ENCODE measurements at regions not wholly inside any gene's neighbourhood (a gene's known extent, or its start where the extent isn't known, plus 50 kb on each side); places are given as distances from the start of the nearest gene placed in this dataset.

DNA sequence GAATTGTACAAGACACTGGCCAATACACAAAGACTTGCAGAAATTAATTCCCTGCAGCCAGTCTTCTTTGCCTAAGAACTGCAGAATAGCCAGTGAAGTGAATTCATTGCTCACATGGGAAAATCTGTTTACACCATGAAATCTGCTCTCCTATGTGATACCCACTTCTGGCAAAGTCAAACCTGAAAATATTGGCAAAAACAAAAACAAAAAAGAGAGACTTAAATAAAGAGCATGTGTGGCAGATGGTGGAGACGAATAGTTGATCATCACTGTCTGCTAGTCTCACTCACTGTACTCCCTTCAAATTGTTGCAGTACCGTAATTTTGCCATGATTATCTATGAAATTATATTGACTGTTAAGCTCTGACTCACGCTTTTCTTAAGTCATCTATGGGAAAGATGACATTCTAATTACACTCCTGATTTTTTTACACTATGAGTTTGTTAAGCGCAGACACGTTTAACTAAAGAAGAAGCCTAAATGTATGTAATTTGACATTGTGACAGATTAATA, 406.8 kb downstream of the PCDH7 start:
- ChIA-PET POLR2A (no interaction called here), CTCF (no interaction called here)
- H3K4me2 ChIP-seq: no peak overlapping the region
- FAIRE-seq (no peak), DNase-seq (ENCODE audit: low read depth in 1 of 2, low spot score in 1 of 2) (no peak), ATAC-seq (no peak)
- no peak overlapping the region for H3K4me3 ChIP-seq
- 51% methylated on average over 5 of the region's 5 CpGs for WGBS (ENCODE audit: missing lambda C conversion rate)
- no peaks in the 10 kb centered on the region for H3K4me1 ChIP-seq
- H3K9me3 ChIP-seq: no peaks in the 10 kb centered on the region
- no peak overlapping the region for H3K27ac ChIP-seq
- TF ChIP-seq, protein P1, sequence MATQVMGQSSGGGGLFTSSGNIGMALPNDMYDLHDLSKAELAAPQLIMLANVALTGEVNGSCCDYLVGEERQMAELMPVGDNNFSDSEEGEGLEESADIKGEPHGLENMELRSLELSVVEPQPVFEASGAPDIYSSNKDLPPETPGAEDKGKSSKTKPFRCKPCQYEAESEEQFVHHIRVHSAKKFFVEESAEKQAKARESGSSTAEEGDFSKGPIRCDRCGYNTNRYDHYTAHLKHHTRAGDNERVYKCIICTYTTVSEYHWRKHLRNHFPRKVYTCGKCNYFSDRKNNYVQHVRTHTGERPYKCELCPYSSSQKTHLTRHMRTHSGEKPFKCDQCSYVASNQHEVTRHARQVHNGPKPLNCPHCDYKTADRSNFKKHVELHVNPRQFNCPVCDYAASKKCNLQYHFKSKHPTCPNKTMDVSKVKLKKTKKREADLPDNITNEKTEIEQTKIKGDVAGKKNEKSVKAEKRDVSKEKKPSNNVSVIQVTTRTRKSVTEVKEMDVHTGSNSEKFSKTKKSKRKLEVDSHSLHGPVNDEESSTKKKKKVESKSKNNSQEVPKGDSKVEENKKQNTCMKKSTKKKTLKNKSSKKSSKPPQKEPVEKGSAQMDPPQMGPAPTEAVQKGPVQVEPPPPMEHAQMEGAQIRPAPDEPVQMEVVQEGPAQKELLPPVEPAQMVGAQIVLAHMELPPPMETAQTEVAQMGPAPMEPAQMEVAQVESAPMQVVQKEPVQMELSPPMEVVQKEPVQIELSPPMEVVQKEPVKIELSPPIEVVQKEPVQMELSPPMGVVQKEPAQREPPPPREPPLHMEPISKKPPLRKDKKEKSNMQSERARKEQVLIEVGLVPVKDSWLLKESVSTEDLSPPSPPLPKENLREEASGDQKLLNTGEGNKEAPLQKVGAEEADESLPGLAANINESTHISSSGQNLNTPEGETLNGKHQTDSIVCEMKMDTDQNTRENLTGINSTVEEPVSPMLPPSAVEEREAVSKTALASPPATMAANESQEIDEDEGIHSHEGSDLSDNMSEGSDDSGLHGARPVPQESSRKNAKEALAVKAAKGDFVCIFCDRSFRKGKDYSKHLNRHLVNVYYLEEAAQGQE (IDR thresholded peaks at IDR 0.05): no peak

DNA sequence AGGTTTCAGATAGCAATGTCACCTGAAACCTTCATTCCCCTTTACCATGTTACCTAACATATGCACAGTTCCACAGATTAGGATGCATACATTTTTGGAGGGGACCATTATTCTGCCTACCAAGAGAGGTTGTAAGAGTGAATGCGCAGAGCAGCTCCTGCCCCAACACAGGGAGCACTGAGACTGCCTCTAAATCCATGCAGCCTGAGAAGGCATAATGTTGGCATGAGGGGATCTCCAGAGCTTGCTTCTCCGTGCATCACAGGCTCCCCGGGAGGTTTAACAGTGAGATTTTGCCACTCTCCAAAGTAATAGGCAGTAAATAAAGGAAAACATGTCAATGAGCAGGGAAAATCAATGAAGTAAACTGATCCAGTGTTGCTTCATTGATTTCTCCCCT, 410.8 kb downstream of the PCDH7 start:
- Histone ChIP-seq H3K9me3 (no peaks in the 10 kb centered on the region), H3K4me1 (no peaks in the 10 kb centered on the region), H3K4me2 (no peak overlapping the region), H3K27ac (no peak overlapping the region), H3K4me3 (no peak overlapping the region)
- no peak for TF ChIP-seq POLR2AphosphoS2 (conservative IDR thresholded peaks at IDR 0.05; ENCODE audit: low read length)
- FAIRE-seq: no peak
- POLR2A ChIA-PET: no interaction called here
- DNase-seq (ENCODE audit: low read depth in 1 of 2, low spot score in 1 of 2): no peak
- WGBS (ENCODE audit: missing lambda C conversion rate): 6% methylated on average over 2 of the region's 3 CpGs
- ATAC-seq: no peak
- CTCF ChIA-PET: no interaction called here

DNA sequence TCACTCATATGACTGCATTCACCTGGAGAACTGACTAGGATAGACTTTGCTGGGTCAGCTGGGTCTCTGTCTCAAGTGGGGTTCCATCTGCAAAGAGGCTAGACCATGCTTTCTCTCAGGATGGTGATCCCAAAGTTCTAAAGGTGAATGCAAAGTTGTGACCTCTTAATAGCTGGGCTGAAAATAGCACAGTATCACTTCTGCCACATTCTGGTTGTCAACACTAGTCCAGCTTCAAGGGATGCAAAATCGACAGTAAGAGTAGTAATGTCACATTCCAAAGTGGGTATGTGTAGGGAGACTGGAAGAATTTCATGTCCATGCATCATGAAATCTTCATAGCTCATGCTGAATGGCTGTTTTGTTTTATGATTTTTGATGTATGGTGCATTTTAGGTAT, 414.6 kb downstream of the PCDH7 start:
- H3K27ac ChIP-seq: no peak overlapping the region
- ChIA-PET CTCF (no interaction called here), POLR2A (no interaction called here)
- no peak overlapping the region for H3K4me3 ChIP-seq
- no peak for DNase-seq (ENCODE audit: low read depth in 1 of 2, low spot score in 1 of 2)
- no peak overlapping the region for H3K4me2 ChIP-seq
- no peak for TF ChIP-seq BHLHE40 (IDR thresholded peaks at IDR 0.05; ENCODE audit: low read depth, low read length)
- TF ChIP-seq, protein P2, sequence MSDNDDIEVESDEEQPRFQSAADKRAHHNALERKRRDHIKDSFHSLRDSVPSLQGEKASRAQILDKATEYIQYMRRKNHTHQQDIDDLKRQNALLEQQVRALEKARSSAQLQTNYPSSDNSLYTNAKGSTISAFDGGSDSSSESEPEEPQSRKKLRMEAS (IDR thresholded peaks at IDR 0.05): no peak
- TF ChIP-seq NR3C1 (IDR thresholded peaks at IDR 0.05): no peak
- no peak for TF ChIP-seq KDM5A (IDR thresholded peaks at IDR 0.05)
- no peak for TF ChIP-seq EP300 (IDR thresholded peaks at IDR 0.05)
- TF ChIP-seq, protein P1 (IDR thresholded peaks at IDR 0.05): no peak
- TF ChIP-seq SMC3 (IDR thresholded peaks at IDR 0.05): no peak
- no peak for TF ChIP-seq HDAC2 (IDR thresholded peaks at IDR 0.05)
- TF ChIP-seq RCOR1 (IDR thresholded peaks at IDR 0.05; ENCODE audit: low read depth, low read length): no peak
- TF ChIP-seq POLR2AphosphoS2 (conservative IDR thresholded peaks at IDR 0.05; ENCODE audit: low read length): no peak
- TF ChIP-seq HEYL (CRISPR knock-in tag; IDR thresholded peaks at IDR 0.05): no peak
- no peak for TF ChIP-seq RARB (CRISPR knock-in tag; IDR thresholded peaks at IDR 0.05)
- no peak for TF ChIP-seq CEBPB (IDR thresholded peaks at IDR 0.05)
- TF ChIP-seq EHF (CRISPR knock-in tag; IDR thresholded peaks at IDR 0.05): no peak
- no peak for TF ChIP-seq ZSCAN20 (CRISPR knock-in tag; IDR thresholded peaks at IDR 0.05)
- TF ChIP-seq MAFK (IDR thresholded peaks at IDR 0.05; ENCODE audit: partially characterized antibody): no peak
- TF ChIP-seq, protein P3, sequence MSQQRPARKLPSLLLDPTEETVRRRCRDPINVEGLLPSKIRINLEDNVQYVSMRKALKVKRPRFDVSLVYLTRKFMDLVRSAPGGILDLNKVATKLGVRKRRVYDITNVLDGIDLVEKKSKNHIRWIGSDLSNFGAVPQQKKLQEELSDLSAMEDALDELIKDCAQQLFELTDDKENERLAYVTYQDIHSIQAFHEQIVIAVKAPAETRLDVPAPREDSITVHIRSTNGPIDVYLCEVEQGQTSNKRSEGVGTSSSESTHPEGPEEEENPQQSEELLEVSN (IDR thresholded peaks at IDR 0.05; ENCODE audit: borderline replicate concordance, low read depth): no peak
- TF ChIP-seq ZC3H11A (IDR thresholded peaks at IDR 0.05): no peak
- TF ChIP-seq ESRRA (IDR thresholded peaks at IDR 0.05; ENCODE audit: borderline replicate concordance, low read length): no peak
- TF ChIP-seq GATA3 (IDR thresholded peaks at IDR 0.05; ENCODE audit: borderline replicate concordance): no peak
- ATAC-seq: no peak
- H3K9me3 ChIP-seq: no peaks in the 10 kb centered on the region
- H3K4me1 ChIP-seq: no peaks in the 10 kb centered on the region
- WGBS (ENCODE audit: missing lambda C conversion rate): 12% methylated on average over 1 of the region's 1 CpG
- no peak for FAIRE-seq
